ENCODE measurements at regions not wholly inside any gene's neighbourhood (a gene's known extent, or its start where the extent isn't known, plus 50 kb on each side); places are given as distances from the start of the nearest gene placed in this dataset.

DNA sequence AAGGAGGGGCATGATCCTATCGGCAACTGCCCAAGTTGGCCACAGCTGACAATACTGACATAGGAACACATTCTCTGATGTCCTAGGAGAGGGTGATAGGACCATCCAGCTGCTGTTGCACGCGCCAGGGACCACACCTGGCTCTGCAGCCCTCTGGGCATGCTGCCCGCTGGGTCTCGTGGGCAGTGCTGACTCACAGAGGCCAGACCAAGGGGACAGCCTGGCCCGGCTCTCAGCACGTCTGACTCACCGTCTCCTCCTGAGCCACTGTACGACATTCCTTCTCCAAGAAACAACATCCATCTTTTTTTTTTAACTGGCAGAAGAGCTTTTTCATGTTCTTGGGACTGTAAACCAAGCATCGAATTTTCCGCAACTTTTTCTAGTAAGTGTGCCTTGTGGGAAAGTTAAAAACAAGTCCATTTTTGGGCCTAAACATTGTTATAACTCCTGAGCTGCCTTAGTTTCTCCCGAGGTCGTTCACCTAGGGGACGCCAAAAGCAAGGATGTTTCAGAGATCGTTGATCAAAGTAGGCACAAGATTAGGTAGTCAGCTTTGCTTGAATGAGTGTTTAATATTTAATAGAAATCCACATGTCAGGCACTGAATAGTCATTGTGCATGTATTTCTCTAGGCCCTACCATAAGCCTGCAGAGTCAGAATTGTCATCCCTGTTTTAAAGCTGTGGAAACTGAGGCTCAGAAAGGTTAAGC is 100.3 kb downstream of the TTC32 start:
- intact Hi-C loops (cut with micrococcal nuclease), result no loop called here
- H4K20me1 ChIP-seq (ENCODE audit: low read length), result no peaks in the 10 kb centered on the region
- no peaks in the 10 kb centered on the region for H3K36me3 ChIP-seq (ENCODE audit: low read depth, low read length)
- no peaks in the 10 kb centered on the region for H3F3A ChIP-seq (ENCODE audit: low read length, unreplicated experiment)
- DNase-seq (peak; percentile 98), ATAC-seq (peak; percentile 100)
- H3K27ac ChIP-seq (ENCODE audit: low read length), result no peak overlapping the region
- ChIA-PET POLR2A (ENCODE audit: unreplicated experiment) (interaction anchor here (0.5 kb wide), 1 partner anchor 431 kb away, joined by 3 read pairs; no protein-coding TSS in a partner anchor), CTCF (interaction anchor here (0.6 kb wide), 2 partner anchors 26 to 849 kb away, joined by 3 to 4 read pairs; partner anchors contain the start of gene HS1BP3)
- TF ChIP-seq CTCF (conservative IDR thresholded peaks at IDR 0.05; ENCODE audit: low read depth, low read length) (no peak), EZH2phosphoT487 (IDR thresholded peaks at IDR 0.05; ENCODE audit: borderline replicate concordance, low read length) (0 out of 2 replicates have a peak, but pooled peaks have one; percentile 25)
- H3K4me1 ChIP-seq (ENCODE audit: insufficient read depth, low read length), result peaks cover 20% of the 10 kb centered on the region
- H3K27me3 ChIP-seq (ENCODE audit: low read length), result no peaks in the 10 kb centered on the region
- peak overlapping the region; percentile 46 for H3K4me2 ChIP-seq (ENCODE audit: low read length)
- H3K4me3 ChIP-seq (ENCODE audit: low read length), result no peak overlapping the region
- BruUV-seq (replicated peaks), result no TSS peak
- H3K9me3 ChIP-seq (ENCODE audit: low read length), result no peaks in the 10 kb centered on the region
- H3K9ac ChIP-seq (ENCODE audit: low read length), result no peak overlapping the region
- no peaks in the 10 kb centered on the region for H3K9me2 ChIP-seq (replicated peaks; ENCODE audit: low read length)
- H2AFZ ChIP-seq (ENCODE audit: low read length), result no peak overlapping the region
- no peaks in the 10 kb centered on the region for H3K79me2 ChIP-seq (ENCODE audit: low read length)

GRCh38 chr2:19800796-19801195 is 101.0 kb downstream of the TTC32 start:
- CTCF ChIA-PET, result no interaction called here
- no peak for ATAC-seq
- DNase-seq, result no peak
- no peaks in the 10 kb centered on the region for H3K36me3 ChIP-seq (ENCODE audit: low read depth, low read length)
- H3F3A ChIP-seq (ENCODE audit: low read length, unreplicated experiment), result no peaks in the 10 kb centered on the region
- H3K4me1 ChIP-seq (ENCODE audit: insufficient read depth, low read length), result peaks cover 20% of the 10 kb centered on the region
- no peak overlapping the region for H3K27ac ChIP-seq (ENCODE audit: low read length)
- intact Hi-C loops (cut with micrococcal nuclease), result no loop called here
- no peak overlapping the region for H3K4me2 ChIP-seq (ENCODE audit: low read length)
- no peaks in the 10 kb centered on the region for H3K9me2 ChIP-seq (replicated peaks; ENCODE audit: low read length)
- no TSS peak for BruUV-seq (replicated peaks)
- H3K9me3 ChIP-seq (ENCODE audit: low read length), result no peaks in the 10 kb centered on the region
- POLR2A ChIA-PET (ENCODE audit: unreplicated experiment), result interaction anchor here (0.5 kb wide), 1 partner anchor 431 kb away, joined by 3 read pairs; no protein-coding TSS in a partner anchor
- H3K4me3 ChIP-seq (ENCODE audit: low read length), result no peak overlapping the region
- H2AFZ ChIP-seq (ENCODE audit: low read length), result no peak overlapping the region
- no peak for TF ChIP-seq EZH2phosphoT487 (IDR thresholded peaks at IDR 0.05; ENCODE audit: borderline replicate concordance, low read length)
- no peak for TF ChIP-seq EZH2 (IDR thresholded peaks at IDR 0.05; ENCODE audit: low read length, unreplicated experiment)
- no peak for TF ChIP-seq CTCF (conservative IDR thresholded peaks at IDR 0.05; ENCODE audit: low read depth, low read length)
- H4K20me1 ChIP-seq (ENCODE audit: low read length), result no peaks in the 10 kb centered on the region
- no peaks in the 10 kb centered on the region for H3K27me3 ChIP-seq (ENCODE audit: low read length)
- no peak overlapping the region for H3K9ac ChIP-seq (ENCODE audit: low read length)
- no peaks in the 10 kb centered on the region for H3K79me2 ChIP-seq (ENCODE audit: low read length)

All from PC-3 (cell line).